Caco-2 (cell line): ENCODE measurements at regions not wholly inside any gene's neighbourhood (a gene's known extent, or its start where the extent isn't known, plus 50 kb on each side); places are given as distances from the start of the nearest gene placed in this dataset.
A peak's percentile ranks its signal among the peaks of the same experiment; 100 is the strongest.

Experiments used
- BruUV-seq: library from RNA; stranded (reverse); fragments of 400-500 nt; replicated peaks from 2 replicates; lab custom pipeline; 2021; lab: Mats Ljungman, UMichigan
- CTCF ChIA-PET: fragments of 300-600 bp; sonication (Branson Sonifier 250); formaldehyde crosslinking; loops from one replicate; lab custom pipeline; 2022; ENCODE audit warnings: antibody characterized with exemption; lab: Charles Lee
- POLR2A ChIA-PET: fragments of 300-600 bp; sonication (Branson Sonifier 250); formaldehyde crosslinking; loops from one replicate; lab custom pipeline; 2022; ENCODE audit warnings: antibody characterized with exemption; lab: Charles Lee
- DNase-seq, 2 experiments: peaks; one replicate each; pipeline versions ENCODE4 v3.0.0 to v3.0.0-alpha.2; 2020 to 2022
- H3K27me3 ChIP-seq: replicated peaks from 2 replicates; pipeline ENCODE4 v1.6.0; 2011; ENCODE audit warnings: low read length; ENCODE audit not compliant: control insufficient read depth, insufficient read depth
- H3K36me3 ChIP-seq: 2 replicates; pipeline ENCODE4 v1.5.1; 2011; ENCODE audit warnings: low read length; ENCODE audit not compliant: control insufficient read depth, insufficient read depth
- H3K4me1 ChIP-seq: fragments of 250-450 bp; sonication (Bioruptor Pico); 2 replicates; pipeline ENCODE4 v1.5.1; 2020; ENCODE audit warnings: mild to moderate bottlenecking
- H3K4me3 ChIP-seq: 2 replicates; pipeline ENCODE4 v1.5.1; 2011; ENCODE audit warnings: low read depth, mild to moderate bottlenecking, control low read depth, low read length
- H3K9me3 ChIP-seq: fragments of 250-450 bp; sonication (Bioruptor Pico); 2 replicates; pipeline ENCODE4 v1.5.1; 2020; ENCODE audit warnings: mild to moderate bottlenecking, moderate library complexity
- H3K27ac Mint-ChIP-seq: one replicate; pipeline ENCODE4 v1.8.0; 2022; ENCODE audit warnings: mixed read lengths; ENCODE audit not compliant: unreplicated experiment
- H3K27me3 Mint-ChIP-seq: one replicate; pipeline ENCODE4 v1.8.0; 2022; ENCODE audit warnings: mixed read lengths; ENCODE audit not compliant: insufficient read depth, unreplicated experiment
- H3K36me3 Mint-ChIP-seq: one replicate; pipeline ENCODE4 v1.8.0; 2022; ENCODE audit warnings: mild to moderate bottlenecking, mixed read lengths; ENCODE audit not compliant: insufficient read depth, unreplicated experiment
- H3K4me1 Mint-ChIP-seq: one replicate; pipeline ENCODE4 v1.8.0; 2022; ENCODE audit warnings: low read depth, mixed read lengths; ENCODE audit not compliant: unreplicated experiment
- H3K4me3 Mint-ChIP-seq: one replicate; pipeline ENCODE4 v1.8.0; 2022; ENCODE audit warnings: mild to moderate bottlenecking, moderate library complexity, mixed read lengths; ENCODE audit not compliant: unreplicated experiment
- H3K9me3 Mint-ChIP-seq: one replicate; pipeline ENCODE4 v1.8.0; 2022; ENCODE audit warnings: mixed read lengths; ENCODE audit not compliant: unreplicated experiment
- intact Hi-C: fragments of 100-400 bp; cut with micrococcal nuclease; formaldehyde crosslinking; loops from one replicate; pipeline ENCODE4 v1.10.0; 2022; ENCODE audit not compliant: unreplicated experiment
- TF ChIP-seq, protein P1 (sequence below), 2 experiments: fragments of 200-600 bp in 1 of 2; IDR thresholded peaks; 1 replicate in 1 of 2; 2 replicates in 1 of 2; pipeline versions ENCODE4 v1.5.1 to v1.8.0; 2011 to 2022; ENCODE audit warnings: antibody characterized with exemption in 1 of 2, control low read depth in 1 of 2, inconsistent platforms in 1 of 2, low read depth in 1 of 2, low read length in 1 of 2, mild to moderate bottlenecking in 1 of 2, moderate library complexity in 1 of 2; ENCODE audit not compliant: insufficient read depth in 1 of 2, severe bottlenecking in 1 of 2, unreplicated experiment in 1 of 2

DNA sequence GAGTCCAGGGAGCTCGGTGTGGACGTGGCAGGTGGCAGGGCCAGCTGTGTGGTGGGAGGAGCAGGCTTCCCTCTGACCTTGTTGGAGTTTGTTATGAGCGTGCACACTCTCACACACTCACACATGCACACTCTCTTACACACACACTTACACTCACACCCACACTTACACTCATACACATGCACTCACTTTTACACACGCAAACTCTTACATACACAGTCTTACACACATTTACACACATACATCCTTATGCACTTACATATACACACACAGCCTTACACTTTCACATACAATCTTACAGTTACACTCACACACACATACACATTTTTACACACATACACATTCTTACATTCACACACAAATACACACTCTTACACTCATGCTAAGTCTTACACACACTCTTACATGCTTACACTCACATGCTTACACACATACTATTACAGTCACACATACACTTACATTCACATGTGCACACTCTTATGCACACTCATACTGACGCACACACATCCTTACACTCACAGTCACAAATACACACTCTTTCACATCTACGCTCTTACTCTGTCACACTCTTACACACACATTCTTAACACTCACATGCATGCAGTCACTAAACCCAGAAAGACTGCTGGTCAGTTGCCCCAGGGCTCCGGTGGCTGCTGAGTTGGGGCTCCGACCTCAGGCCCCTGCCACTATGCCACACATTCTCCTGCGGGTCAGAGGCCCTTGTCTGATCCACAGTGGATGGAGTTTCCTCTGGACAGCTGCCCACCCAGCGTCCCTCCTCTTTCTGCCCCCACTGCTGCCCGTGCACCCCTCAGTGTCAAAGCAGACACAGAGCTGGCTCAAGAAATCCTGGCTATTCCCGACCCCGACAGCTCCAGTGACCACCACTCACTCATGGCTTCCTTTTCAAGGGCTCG is 95.8 kb downstream of the ADRA2C start:
- intact Hi-C loops: no loop called here
- ChIA-PET CTCF (no interaction called here), POLR2A (no interaction called here)
- no peak for DNase-seq
- Mint-ChIP-seq H3K4me3 (no peak overlapping the region), H3K27ac (no peak overlapping the region), H3K27me3 (peaks cover 2% of the 10 kb centered on the region), H3K36me3 (no peaks in the 10 kb centered on the region), H3K9me3 (no peaks in the 10 kb centered on the region), H3K4me1 (no peaks in the 10 kb centered on the region)
- Histone ChIP-seq H3K4me3 (no peak overlapping the region), H3K27me3 (no peaks in the 10 kb centered on the region), H3K36me3 (no peaks in the 10 kb centered on the region), H3K9me3 (no peaks in the 10 kb centered on the region), H3K4me1 (no peaks in the 10 kb centered on the region)
- BruUV-seq: no TSS peak
- TF ChIP-seq, protein P1, sequence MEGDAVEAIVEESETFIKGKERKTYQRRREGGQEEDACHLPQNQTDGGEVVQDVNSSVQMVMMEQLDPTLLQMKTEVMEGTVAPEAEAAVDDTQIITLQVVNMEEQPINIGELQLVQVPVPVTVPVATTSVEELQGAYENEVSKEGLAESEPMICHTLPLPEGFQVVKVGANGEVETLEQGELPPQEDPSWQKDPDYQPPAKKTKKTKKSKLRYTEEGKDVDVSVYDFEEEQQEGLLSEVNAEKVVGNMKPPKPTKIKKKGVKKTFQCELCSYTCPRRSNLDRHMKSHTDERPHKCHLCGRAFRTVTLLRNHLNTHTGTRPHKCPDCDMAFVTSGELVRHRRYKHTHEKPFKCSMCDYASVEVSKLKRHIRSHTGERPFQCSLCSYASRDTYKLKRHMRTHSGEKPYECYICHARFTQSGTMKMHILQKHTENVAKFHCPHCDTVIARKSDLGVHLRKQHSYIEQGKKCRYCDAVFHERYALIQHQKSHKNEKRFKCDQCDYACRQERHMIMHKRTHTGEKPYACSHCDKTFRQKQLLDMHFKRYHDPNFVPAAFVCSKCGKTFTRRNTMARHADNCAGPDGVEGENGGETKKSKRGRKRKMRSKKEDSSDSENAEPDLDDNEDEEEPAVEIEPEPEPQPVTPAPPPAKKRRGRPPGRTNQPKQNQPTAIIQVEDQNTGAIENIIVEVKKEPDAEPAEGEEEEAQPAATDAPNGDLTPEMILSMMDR (IDR thresholded peaks at IDR 0.05; ENCODE audit: insufficient read depth in 1 of 2, low read depth in 1 of 2, low read length in 1 of 2, severe bottlenecking in 1 of 2, unreplicated experiment in 1 of 2): no peak

DNA sequence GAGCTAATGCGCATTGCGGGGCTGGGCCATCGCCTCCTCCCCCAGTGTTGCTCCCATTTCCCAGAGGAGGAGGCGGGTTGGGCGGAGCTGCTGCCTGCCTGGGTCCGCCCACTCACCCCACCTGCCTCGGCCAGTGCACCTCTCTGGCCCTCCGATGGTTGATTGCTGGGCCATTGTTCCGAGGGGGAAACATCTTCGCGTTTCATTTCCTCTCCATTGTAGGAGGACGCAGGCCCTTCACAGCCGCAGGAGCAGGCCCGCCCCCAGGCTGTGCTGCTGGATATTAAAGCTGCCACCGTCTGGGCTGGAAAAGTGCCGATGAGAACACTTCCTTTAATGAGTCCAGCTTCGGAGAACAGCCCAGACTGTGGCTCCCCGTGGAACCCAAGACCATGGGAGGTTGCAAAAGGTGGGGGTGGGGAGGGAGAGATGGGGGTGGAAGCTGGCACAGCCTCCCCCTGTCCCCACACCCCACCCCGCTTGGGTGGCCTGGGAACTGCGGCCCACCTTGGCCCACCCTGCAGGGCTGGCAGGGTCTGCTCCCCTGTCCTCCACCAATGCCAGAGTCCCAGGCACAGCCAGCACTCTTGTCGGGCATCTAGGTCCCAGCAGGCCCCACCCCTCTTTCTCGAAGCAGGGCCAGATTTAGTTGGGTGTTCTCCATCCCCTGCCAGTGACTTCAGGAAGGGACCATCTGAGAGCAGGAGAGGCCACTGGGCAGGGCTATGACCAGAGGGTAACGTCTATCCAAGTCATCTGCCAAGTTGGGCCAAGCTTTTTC is 96.6 kb downstream of the ADRA2C start:
- Histone ChIP-seq H3K27me3 (no peaks in the 10 kb centered on the region), H3K4me3 (no peak overlapping the region), H3K4me1 (no peaks in the 10 kb centered on the region), H3K36me3 (no peaks in the 10 kb centered on the region), H3K9me3 (no peaks in the 10 kb centered on the region)
- BruUV-seq: no TSS peak
- peak in 1 of 2 experiments; percentile 14 for DNase-seq
- ChIA-PET CTCF (no interaction called here), POLR2A (no interaction called here)
- no peaks in the 10 kb centered on the region for H3K9me3 Mint-ChIP-seq
- no peak overlapping the region for H3K27ac Mint-ChIP-seq
- TF ChIP-seq, protein P1 (IDR thresholded peaks at IDR 0.05; ENCODE audit: insufficient read depth in 1 of 2, low read depth in 1 of 2, low read length in 1 of 2, severe bottlenecking in 1 of 2, unreplicated experiment in 1 of 2): no peak
- H3K27me3 Mint-ChIP-seq: peaks cover 2% of the 10 kb centered on the region
- no peaks in the 10 kb centered on the region for H3K36me3 Mint-ChIP-seq
- H3K4me1 Mint-ChIP-seq: no peaks in the 10 kb centered on the region
- intact Hi-C loops: no loop called here
- H3K4me3 Mint-ChIP-seq: no peak overlapping the region

DNA sequence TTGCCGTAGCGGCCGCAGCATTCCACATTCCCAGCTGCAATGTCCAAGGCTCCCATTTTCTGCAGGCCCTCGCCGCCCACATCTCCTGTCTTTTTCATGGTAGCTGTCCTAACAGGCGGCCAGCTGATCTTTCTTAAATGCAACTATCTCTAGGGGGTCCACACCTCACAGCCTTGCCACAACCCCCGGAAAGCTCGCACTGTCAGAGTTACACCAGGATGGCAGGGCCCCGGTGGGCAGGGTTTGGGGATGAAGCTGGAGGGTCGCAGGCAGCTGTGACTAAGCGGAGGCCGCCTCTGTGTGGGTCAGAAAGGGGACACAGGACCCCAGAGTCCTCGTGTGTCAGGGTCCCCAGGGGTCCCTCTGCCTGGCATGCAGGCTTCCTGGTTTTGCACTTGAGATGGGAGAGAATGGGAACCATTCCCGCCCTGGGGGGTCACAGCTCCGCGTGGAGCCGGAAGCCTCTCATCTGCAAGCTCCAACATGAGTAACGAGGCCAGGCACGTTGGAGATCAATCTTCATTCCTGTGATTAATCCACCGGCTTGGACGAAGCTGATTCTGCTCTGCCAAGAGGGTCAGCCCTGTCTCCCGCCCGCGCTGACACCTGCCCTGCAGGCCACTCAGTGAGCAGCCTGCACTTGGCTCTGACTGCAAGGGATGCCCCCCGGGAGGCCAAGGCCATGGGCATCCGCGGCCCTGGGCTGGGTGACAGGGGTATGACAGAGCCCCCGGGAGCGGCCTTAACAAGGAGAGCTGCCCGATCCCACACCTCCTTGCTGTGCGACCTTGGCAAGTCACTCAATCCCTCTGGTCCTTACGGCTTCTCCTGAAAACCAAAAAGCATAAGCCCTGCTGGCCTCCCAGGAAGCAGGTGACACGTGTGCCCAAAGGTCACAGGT is 97.9 kb downstream of the ADRA2C start:
- POLR2A ChIA-PET: no interaction called here
- intact Hi-C loops: no loop called here
- BruUV-seq: no TSS peak
- Histone ChIP-seq H3K9me3 (no peaks in the 10 kb centered on the region), H3K36me3 (no peaks in the 10 kb centered on the region), H3K4me1 (no peaks in the 10 kb centered on the region), H3K4me3 (no peak overlapping the region), H3K27me3 (no peaks in the 10 kb centered on the region)
- Mint-ChIP-seq H3K36me3 (no peaks in the 10 kb centered on the region), H3K27ac (no peak overlapping the region), H3K27me3 (no peaks in the 10 kb centered on the region), H3K9me3 (no peaks in the 10 kb centered on the region), H3K4me3 (no peak overlapping the region), H3K4me1 (no peaks in the 10 kb centered on the region)
- TF ChIP-seq, protein P1 (IDR thresholded peaks at IDR 0.05; ENCODE audit: insufficient read depth in 1 of 2, low read depth in 1 of 2, low read length in 1 of 2, severe bottlenecking in 1 of 2, unreplicated experiment in 1 of 2): no peak
- peak in 1 of 2 experiments; percentile 22 for DNase-seq
- CTCF ChIA-PET: no interaction called here
